Caki2 (cell line): ENCODE measurements at regions not wholly inside any gene's neighbourhood (a gene's known extent, or its start where the extent isn't known, plus 50 kb on each side); places are given as distances from the start of the nearest gene placed in this dataset.
"Not testable (repeated sequence)": the region's sequence is repeated elsewhere in the genome, so short reads cannot be mapped to it uniquely, and the experiment has no call there.

Source experiments
- DNase-seq: peaks from one replicate; pipeline ENCODE4 v3.0.0-alpha.2; 2015; ENCODE audit warnings: low read depth
- in situ Hi-C: cut with HindIII; loops from 2 replicates; pipeline ENCODE4 v1.10.0; 2016; ENCODE audit warnings: low sequenced_read_pairs, low pct_unique_long_range_greater_than_20kb, mixed read lengths

DNA sequence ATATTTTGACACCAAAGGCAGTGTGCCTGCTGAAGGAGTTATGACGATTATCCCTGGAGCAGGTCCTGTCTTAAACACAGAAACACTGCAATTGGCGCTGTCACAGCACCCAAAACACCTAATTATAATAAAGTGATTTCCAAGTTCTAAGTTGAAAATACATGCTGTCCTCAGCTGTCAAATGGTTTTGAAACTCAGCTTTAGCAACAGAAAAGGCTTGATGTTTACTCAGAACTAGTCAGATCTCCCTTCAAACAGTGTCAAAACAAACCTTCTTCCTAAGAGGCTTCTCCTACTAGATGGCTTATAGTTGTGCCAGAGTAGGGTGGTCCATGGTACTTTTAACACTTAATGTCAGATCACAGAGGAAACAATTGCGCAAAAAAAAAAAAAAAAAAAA, 87.2 kb upstream of the IRX1 start:
- DNase-seq = no peak
- in situ Hi-C loops = no loop called here

GRCh38 chr5:3490957-3491507, 104.6 kb upstream of the IRX1 start:
- in situ Hi-C loops = no loop called here
- no peak for DNase-seq

GRCh38 chr5:3489239-3489843, 106.3 kb upstream of the IRX1 start:
- DNase-seq = no peak
- in situ Hi-C loops = no loop called here

DNA sequence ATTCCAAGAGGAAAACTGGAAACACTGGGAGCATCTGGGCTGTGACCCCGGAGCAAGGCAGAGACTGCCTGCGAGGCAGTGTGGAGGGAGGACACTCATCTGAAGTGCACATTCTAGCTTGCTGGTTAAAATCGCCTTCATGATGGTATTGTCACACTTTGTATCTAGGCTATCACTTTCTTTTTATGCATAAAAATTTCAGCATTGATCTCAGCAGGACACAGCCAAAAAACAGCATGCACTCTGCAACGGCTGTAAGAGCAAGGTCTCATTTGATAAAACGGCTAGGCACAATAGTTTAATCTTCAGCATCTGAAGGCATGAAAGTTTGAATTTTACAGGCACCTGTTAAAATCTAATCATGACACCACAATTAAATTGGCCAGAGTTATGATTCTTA, 110.8 kb upstream of the IRX1 start:
- in situ Hi-C loops = no loop called here
- no peak for DNase-seq

- in situ Hi-C loops = no loop called here
- DNase-seq = no peak
Observed at GRCh38 chr5:3481175-3481574, 114.5 kb upstream of the IRX1 start.

GRCh38 chr5:3475674-3476073, 120.0 kb upstream of the IRX1 start:
- in situ Hi-C loops = no loop called here
- DNase-seq = no peak

DNA sequence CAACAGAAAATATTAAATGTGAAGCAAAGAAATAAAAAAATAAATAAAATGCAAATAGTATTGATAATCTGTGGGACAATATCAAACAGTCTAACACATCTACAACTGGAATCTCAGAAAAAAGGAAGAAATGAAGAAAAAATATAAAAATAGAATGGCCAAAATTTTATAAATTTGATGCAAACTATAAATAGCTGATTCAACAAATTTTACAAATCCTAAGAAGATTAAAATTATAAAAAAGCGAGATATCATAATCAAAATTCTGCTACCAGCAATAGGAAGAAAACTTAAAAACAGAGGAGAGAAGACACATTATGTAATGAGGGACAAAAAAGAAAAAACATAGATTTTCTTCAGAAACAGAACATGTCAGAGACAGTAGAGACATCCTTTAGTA, 129.2 kb upstream of the IRX1 start:
- in situ Hi-C loops = no loop called here
- no peak for DNase-seq

GRCh38 chr5:3460416-3460815, 135.2 kb upstream of the IRX1 start:
- no peak for DNase-seq
- in situ Hi-C loops = no loop called here

DNA sequence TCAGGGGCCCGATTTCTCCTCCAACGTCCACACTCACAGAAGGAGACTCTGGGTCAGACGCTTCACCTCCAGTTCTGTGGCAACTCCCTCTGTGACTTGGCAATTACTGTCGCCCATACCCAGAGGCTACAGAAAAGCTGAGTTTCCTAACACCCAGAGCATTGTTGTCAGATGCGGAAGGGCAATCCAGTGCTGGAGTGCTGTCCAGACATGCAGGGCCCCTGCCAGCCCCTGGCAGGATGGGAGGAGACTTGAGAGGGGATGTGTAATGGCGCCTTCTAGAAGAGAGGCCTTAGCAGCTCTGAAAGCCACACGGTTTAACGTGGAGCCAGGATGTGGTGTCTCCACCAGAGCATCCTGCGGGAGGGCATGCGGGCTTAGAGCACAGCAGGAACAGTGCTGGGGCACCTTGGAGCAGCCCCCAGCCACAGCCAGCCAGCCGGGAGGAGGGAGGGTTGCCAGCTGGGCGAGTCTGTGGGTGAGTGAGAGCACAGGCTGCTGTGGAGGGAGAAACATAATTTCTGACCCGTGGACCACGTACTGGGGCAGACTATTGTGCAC, 139.4 kb upstream of the IRX1 start:
- no peak for DNase-seq
- in situ Hi-C loops = no loop called here

- DNase-seq, in situ Hi-C loops: not testable (repeated sequence)
Observed at GRCh38 chr5:3454028-3454427, 141.6 kb upstream of the IRX1 start.

DNA sequence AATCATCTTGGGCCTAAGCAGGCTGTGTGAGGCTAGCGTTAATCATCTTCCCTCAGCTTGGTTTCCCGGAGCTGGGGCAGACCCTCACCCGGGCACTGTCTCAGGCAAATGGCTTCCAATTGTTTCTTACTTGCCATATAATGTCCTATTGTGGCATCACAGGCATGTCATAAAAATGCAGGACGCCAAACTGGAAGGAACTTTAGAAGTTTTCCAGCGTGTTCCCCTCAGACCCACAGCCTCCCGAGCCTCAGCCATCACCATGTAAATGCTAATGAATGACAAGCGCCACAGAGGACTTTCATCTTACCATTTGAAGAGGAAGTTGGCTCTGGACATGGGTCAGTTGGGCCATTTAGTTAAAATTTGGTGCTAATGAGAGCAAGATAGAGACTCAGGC, 143.0 kb upstream of the IRX1 start:
- DNase-seq = no peak
- in situ Hi-C loops = no loop called here

DNA sequence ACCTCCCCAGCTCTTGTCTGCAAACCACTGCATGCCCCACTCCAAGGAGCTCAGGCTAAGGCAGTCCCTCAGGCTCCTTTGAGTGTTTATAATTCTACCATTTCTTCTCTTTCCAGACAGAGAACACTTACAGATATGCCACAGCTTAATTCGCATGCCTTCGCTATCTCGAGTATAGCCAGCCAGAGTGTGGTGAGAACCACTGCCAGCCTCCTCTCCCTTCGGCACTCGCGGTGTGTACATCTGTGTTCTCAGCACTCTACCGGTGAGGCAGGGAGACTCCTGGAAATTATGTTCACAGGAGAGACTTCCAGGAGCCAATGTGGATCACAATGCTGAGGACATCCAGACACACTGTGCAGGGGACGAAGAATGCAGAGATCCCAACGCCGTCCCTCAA, 143.7 kb upstream of the IRX1 start:
- DNase-seq = no peak
- in situ Hi-C loops = no loop called here

GRCh38 chr5:3449481-3449880, 146.2 kb upstream of the IRX1 start:
- in situ Hi-C loops = no loop called here
- DNase-seq = no peak

DNA sequence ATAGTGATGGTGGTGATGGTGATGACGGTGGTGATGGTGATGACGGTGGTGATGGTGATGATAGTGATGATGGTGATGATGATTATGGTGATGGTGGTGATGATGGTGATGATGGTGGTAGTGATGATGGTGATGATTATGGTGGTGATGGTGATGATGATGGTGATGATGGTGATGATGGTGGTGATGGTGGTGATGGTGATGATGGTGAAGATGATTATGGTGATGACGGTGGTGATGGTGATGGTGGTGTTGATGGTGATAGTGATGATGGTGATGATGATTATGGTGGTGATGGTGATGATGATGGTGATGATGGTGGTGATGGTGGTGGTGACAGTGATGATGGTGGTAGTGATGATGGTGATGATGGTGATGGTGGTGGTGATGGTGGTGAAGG, 149.2 kb upstream of the IRX1 start:
- DNase-seq = no peak
- in situ Hi-C loops = no loop called here

DNA sequence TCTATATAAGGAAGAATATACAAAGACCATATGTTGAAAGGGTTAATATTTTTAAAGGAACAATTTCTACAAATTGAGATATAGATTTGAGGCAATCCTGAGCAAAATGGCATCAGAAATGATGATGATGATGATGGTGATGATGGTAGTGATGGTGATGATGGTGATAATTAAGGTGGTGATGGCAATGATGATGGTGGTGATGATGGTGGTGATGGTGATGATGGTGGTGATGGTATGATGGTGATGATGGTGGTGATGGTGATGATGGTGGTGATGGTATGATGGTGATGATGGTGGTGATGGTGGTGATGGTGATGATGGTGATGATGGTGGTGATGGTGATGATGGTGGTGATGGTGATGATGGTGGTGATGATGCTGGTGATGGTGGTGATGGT, 150.1 kb upstream of the IRX1 start:
- in situ Hi-C loops, DNase-seq: not testable (repeated sequence)

GRCh38 chr5:3432135-3432534, 163.5 kb upstream of the IRX1 start:
- in situ Hi-C loops = no loop called here
- DNase-seq = no peak

- no peak for DNase-seq
- in situ Hi-C loops = no loop called here
Observed at GRCh38 chr5:3430691-3431090, 164.9 kb upstream of the IRX1 start.

- no peak for DNase-seq
- in situ Hi-C loops = no loop called here
Observed at GRCh38 chr5:3429962-3430361, 165.7 kb upstream of the IRX1 start.

GRCh38 chr5:3428334-3428733, 167.3 kb upstream of the IRX1 start:
- in situ Hi-C loops = no loop called here

GRCh38 chr5:3424946-3425345, 170.7 kb upstream of the IRX1 start:
- no peak for DNase-seq
- in situ Hi-C loops = no loop called here

More at GRCh38 chr5:3428334-3428733, 167.3 kb upstream of the IRX1 start:
- DNase-seq = no peak
